ENCODE measurements at regions not wholly inside any gene's neighbourhood (a gene's known extent, or its start where the extent isn't known, plus 50 kb on each side); places are given as distances from the start of the nearest gene placed in this dataset.

DNA sequence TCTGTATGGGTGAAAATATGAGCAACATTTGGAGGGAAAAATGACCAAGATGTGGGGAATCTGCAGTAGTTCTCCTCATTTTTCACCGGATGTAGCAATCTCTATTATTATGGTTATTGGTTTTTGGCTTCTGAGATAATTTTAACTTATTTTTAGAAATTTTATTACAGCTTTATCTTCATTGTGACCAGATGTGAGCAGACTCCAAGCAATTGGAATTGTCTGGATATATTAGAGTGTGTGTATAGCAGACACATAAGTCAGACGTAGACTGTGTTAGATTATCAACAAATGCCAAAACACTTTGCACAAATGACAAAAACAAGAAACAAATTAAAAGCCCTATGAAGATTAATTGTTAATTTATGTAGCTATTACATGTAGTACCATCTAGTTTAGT is 249.1 kb downstream of the DNAJB9 start:
- Histone ChIP-seq H3K27me3 (ENCODE audit: control insufficient read depth, insufficient read depth, low read length) (no peaks in the 10 kb centered on the region), H3K36me3 (ENCODE audit: control insufficient read depth, insufficient read depth, low read length) (no peaks in the 10 kb centered on the region), H3K4me3 (ENCODE audit: low read depth, low read length) (no peak overlapping the region)
- TF ChIP-seq, protein P1, sequence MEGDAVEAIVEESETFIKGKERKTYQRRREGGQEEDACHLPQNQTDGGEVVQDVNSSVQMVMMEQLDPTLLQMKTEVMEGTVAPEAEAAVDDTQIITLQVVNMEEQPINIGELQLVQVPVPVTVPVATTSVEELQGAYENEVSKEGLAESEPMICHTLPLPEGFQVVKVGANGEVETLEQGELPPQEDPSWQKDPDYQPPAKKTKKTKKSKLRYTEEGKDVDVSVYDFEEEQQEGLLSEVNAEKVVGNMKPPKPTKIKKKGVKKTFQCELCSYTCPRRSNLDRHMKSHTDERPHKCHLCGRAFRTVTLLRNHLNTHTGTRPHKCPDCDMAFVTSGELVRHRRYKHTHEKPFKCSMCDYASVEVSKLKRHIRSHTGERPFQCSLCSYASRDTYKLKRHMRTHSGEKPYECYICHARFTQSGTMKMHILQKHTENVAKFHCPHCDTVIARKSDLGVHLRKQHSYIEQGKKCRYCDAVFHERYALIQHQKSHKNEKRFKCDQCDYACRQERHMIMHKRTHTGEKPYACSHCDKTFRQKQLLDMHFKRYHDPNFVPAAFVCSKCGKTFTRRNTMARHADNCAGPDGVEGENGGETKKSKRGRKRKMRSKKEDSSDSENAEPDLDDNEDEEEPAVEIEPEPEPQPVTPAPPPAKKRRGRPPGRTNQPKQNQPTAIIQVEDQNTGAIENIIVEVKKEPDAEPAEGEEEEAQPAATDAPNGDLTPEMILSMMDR (IDR thresholded peaks at IDR 0.05; ENCODE audit: insufficient read depth, low read length, poor library complexity, severe bottlenecking), result no peak
- DNase-seq (ENCODE audit: low read depth), result no peak

DNA sequence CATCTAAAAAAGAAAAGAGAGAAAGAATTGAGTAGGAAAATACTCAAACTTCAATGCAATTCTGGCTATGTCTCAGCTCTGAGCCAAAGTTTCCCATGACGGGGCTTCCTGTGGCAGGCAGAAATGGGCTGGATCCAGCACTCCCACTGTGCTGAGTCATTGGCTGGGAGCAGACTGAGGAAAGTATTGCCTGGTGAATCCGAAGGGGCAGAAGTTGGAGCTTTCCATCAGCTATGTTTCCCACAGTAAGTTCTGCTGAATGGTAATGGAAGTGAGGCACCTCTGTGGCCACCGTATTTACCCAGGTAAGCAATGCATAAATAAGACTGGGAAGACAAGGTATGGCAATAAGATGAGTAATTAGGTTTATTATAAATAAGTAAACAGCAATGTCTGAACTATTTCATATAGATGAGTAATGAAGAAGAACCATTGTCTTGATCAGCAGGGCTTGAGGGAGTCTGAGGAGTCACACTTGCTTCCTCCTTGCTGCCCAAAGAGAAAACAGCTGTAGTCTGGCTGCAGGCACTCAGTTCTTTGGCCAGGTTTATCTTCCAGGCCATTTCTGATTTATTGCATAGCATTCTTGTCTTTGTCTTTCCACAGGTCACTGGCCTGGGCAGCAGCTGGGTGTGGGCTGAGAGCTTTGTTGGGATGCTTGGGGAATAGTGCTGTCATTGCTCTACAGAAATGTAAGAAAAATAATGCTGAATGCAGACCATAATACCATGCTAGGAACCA is 255.3 kb downstream of the DNAJB9 start:
- peak; percentile 63 for DNase-seq (ENCODE audit: low read depth)
- Histone ChIP-seq H3K4me3 (ENCODE audit: low read depth, low read length) (no peak overlapping the region), H3K36me3 (ENCODE audit: control insufficient read depth, insufficient read depth, low read length) (no peaks in the 10 kb centered on the region), H3K27me3 (ENCODE audit: control insufficient read depth, insufficient read depth, low read length) (no peaks in the 10 kb centered on the region)
- TF ChIP-seq, protein P1 (IDR thresholded peaks at IDR 0.05; ENCODE audit: insufficient read depth, low read length, poor library complexity, severe bottlenecking), result no peak

DNA sequence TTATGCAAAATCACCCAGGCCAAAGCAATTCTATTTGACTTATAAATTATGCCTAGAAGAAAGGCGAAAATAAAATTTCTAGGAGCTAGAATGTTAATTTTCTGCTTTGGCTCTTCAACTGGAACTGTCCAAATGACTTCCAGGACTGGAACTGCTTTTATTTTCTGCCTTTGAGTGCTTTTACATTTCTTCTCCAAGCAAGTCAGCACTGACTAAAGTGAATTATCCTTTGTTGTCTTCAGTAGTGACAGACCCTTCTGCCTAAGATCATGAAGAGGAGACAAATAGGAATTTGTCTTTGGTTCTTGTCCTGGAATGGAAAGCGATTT is 255.9 kb downstream of the DNAJB9 start:
- no peaks in the 10 kb centered on the region for H3K27me3 ChIP-seq (ENCODE audit: control insufficient read depth, insufficient read depth, low read length)
- TF ChIP-seq, protein P1 (IDR thresholded peaks at IDR 0.05; ENCODE audit: insufficient read depth, low read length, poor library complexity, severe bottlenecking), result no peak
- DNase-seq (ENCODE audit: low read depth), result no peak
- no peak overlapping the region for H3K4me3 ChIP-seq (ENCODE audit: low read depth, low read length)
- H3K36me3 ChIP-seq (ENCODE audit: control insufficient read depth, insufficient read depth, low read length), result no peaks in the 10 kb centered on the region

DNA sequence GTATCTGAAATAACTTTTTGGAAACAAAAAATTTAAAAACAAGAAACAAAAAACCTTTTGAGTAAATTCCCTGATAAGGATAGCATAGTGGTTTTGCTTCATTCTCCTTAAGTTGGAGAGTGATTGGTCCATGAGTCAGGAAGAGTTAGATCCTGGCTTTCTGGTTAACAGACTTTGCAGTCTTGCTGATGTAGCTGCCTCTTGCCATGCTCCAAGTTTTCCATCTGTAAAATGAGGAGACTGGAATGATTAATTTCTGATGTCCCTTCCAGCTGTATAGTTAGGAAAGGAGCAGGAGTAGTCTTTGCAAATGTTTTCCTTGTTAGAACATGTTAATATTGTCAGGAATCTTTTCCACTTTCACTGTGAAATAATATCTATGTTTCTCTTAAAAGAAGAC is 266.6 kb downstream of the DNAJB9 start:
- TF ChIP-seq, protein P1 (IDR thresholded peaks at IDR 0.05; ENCODE audit: insufficient read depth, low read length, poor library complexity, severe bottlenecking), result no peak
- DNase-seq (ENCODE audit: low read depth), result no peak
- H3K27me3 ChIP-seq (ENCODE audit: control insufficient read depth, insufficient read depth, low read length), result no peaks in the 10 kb centered on the region
- H3K36me3 ChIP-seq (ENCODE audit: control insufficient read depth, insufficient read depth, low read length), result no peaks in the 10 kb centered on the region
- no peak overlapping the region for H3K4me3 ChIP-seq (ENCODE audit: low read depth, low read length)

DNA sequence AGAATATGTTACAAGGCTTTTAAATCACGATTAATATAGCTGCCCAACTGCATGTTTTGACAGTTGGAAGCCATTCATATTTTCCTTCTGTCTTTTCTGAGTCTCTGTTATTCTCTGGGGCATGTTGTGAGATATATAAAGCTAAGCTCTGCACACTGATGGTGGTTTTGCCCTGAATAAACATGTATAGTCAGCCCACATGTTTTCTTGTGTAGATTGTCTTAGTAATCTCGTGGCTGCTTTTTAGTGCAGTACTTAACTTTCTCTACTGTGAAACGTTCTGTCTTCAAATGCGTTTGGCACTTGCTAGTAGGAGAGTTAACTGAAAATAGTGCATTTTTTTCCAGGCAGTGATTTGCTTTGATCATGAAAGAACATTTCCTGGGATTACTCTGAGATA is 268.5 kb downstream of the DNAJB9 start:
- TF ChIP-seq, protein P1 (IDR thresholded peaks at IDR 0.05; ENCODE audit: insufficient read depth, low read length, poor library complexity, severe bottlenecking), result no peak
- DNase-seq (ENCODE audit: low read depth), result no peak

DNA sequence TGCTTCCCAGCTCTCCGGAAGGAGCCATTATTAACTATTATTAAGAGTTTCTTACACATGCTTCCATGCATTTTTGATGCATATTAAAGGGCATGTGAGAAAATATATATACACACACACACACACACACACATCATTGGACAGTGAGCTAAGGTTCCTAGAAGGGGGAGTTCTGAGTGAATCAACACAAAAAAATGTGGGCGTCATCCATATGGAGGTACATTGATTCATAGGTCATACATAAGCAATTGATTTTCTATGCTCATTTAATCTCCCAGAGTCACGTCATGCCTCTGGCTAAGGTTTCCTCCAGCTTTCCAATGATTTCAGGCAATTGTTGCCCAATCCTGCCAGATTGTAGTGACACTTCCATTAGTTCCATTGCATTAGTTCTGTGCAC is 269.4 kb downstream of the DNAJB9 start:
- Histone ChIP-seq H3K27me3 (ENCODE audit: control insufficient read depth, insufficient read depth, low read length) (no peaks in the 10 kb centered on the region), H3K36me3 (ENCODE audit: control insufficient read depth, insufficient read depth, low read length) (no peaks in the 10 kb centered on the region), H3K4me3 (ENCODE audit: low read depth, low read length) (no peak overlapping the region)
- DNase-seq (ENCODE audit: low read depth), result no peak
- TF ChIP-seq, protein P1 (IDR thresholded peaks at IDR 0.05; ENCODE audit: insufficient read depth, low read length, poor library complexity, severe bottlenecking), result no peak

More for the DNA sequence above, 268.5 kb downstream of the DNAJB9 start:
- Histone ChIP-seq H3K4me3 (ENCODE audit: low read depth, low read length) (no peak overlapping the region), H3K27me3 (ENCODE audit: control insufficient read depth, insufficient read depth, low read length) (no peaks in the 10 kb centered on the region), H3K36me3 (ENCODE audit: control insufficient read depth, insufficient read depth, low read length) (no peaks in the 10 kb centered on the region)
